ENCODE measurements at regions not wholly inside any gene's neighbourhood (a gene's known extent, or its start where the extent isn't known, plus 50 kb on each side); places are given as distances from the start of the nearest gene placed in this dataset.

DNA sequence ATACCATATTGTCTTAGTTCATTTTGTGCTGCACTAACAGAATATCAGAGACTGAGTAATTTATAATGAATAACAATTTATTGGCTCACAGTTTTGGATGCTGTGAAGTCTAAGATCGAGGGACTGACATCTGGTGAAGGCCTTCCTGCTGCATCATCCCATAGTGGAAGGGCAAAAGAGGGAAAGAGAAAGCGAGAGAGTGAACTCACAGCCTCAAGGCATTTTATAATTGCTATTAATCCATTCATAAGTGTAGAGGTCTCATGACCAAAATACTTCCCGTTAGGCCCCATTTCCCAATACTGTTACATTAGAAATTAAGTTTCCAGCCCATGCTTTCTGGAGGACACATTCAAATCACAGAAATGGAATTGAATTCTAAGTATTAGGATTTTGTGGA lies 554.4 kb downstream of the TRAM1L1 start:
- ATAC-seq (no peak), DNase-seq (no peak)
- Histone ChIP-seq H3K9me3 (no peaks in the 10 kb centered on the region), H3K36me3 (no peaks in the 10 kb centered on the region), H3K27me3 (no peaks in the 10 kb centered on the region), H3K27ac (no peak overlapping the region), H3K4me1 (no peaks in the 10 kb centered on the region), H3K4me3 (no peak overlapping the region)
- TF ChIP-seq, protein P1, sequence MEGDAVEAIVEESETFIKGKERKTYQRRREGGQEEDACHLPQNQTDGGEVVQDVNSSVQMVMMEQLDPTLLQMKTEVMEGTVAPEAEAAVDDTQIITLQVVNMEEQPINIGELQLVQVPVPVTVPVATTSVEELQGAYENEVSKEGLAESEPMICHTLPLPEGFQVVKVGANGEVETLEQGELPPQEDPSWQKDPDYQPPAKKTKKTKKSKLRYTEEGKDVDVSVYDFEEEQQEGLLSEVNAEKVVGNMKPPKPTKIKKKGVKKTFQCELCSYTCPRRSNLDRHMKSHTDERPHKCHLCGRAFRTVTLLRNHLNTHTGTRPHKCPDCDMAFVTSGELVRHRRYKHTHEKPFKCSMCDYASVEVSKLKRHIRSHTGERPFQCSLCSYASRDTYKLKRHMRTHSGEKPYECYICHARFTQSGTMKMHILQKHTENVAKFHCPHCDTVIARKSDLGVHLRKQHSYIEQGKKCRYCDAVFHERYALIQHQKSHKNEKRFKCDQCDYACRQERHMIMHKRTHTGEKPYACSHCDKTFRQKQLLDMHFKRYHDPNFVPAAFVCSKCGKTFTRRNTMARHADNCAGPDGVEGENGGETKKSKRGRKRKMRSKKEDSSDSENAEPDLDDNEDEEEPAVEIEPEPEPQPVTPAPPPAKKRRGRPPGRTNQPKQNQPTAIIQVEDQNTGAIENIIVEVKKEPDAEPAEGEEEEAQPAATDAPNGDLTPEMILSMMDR (IDR thresholded peaks at IDR 0.05) = no peak
- intact Hi-C loops (cut with DNase I) = no loop called here

DNA sequence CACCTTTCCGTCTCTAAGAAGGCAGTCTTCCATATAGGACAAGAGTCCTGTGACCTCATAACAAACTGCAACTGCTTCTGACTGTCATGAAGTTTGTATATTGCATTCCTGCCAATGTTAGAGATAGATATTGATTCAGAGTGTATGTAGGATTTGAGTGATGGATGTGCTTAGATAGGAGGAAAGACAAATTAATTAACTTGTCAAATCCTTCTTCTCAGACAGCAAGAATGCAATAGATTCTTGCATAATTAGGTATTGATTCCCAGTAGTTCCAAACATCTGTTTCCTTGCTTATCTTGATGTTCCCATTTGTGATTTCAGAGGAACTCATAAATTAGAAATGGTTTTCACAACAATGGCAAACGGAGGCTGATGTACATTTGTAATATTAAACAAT lies 555.3 kb downstream of the TRAM1L1 start:
- H3K4me3 ChIP-seq = no peak overlapping the region
- ATAC-seq = no peak
- TF ChIP-seq, protein P1 (IDR thresholded peaks at IDR 0.05) = no peak
- no peaks in the 10 kb centered on the region for H3K36me3 ChIP-seq
- intact Hi-C loops (cut with DNase I) = no loop called here
- H3K27me3 ChIP-seq = no peaks in the 10 kb centered on the region
- DNase-seq = no peak
- no peaks in the 10 kb centered on the region for H3K9me3 ChIP-seq
- H3K27ac ChIP-seq = no peak overlapping the region
- no peaks in the 10 kb centered on the region for H3K4me1 ChIP-seq

DNA sequence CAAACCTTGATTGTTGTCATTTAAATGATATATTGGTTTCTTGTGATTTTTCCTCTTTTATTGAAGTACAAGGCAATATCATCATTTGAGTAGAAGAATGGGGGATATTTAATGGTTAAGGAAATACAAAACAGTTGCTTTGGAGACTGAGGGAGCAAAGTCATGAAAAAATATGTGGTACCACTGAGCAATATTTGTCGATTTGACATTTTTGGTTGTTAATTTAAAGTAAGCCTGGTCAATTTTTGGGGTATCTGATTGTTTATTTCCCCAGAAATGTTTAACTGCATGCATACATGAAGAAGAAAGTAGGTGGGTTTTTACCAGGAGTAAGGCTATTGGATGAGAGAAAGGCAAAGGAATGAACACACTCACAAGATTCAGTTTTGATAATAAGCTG lies 556.2 kb downstream of the TRAM1L1 start:
- ATAC-seq = no peak
- Histone ChIP-seq H3K9me3 (no peaks in the 10 kb centered on the region), H3K27ac (no peak overlapping the region), H3K4me3 (no peak overlapping the region), H3K4me1 (no peaks in the 10 kb centered on the region), H3K36me3 (no peaks in the 10 kb centered on the region), H3K27me3 (no peaks in the 10 kb centered on the region)
- DNase-seq = no peak
- TF ChIP-seq, protein P1 (IDR thresholded peaks at IDR 0.05) = no peak
- intact Hi-C loops (cut with DNase I) = no loop called here

DNA sequence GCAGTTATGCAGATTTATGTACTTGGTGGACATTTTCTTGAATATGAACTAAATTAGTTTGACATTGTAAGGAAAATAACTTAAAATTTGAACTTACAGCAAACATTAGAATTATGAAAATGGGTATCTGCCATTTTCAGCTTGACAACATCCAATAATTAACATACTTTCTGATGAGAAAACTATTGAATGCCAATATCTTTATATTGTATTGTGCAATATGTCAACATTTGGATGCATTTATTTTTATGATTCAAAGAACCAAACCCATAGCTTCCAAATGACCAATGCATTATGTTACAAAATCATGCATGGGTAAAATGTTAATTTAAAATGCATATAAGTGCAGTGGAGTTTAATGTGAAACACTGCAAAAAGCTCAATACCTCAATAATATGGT lies 562.5 kb downstream of the TRAM1L1 start:
- intact Hi-C loops (cut with DNase I) = no loop called here
- no peaks in the 10 kb centered on the region for H3K36me3 ChIP-seq
- DNase-seq (no peak), ATAC-seq (no peak)
- H3K4me3 ChIP-seq = no peak overlapping the region
- TF ChIP-seq, protein P1 (IDR thresholded peaks at IDR 0.05) = no peak
- H3K4me1 ChIP-seq = no peaks in the 10 kb centered on the region
- H3K27ac ChIP-seq = no peak overlapping the region
- H3K9me3 ChIP-seq = peaks cover 0 to 4% of the 10 kb centered on the region in 2 donors
- H3K27me3 ChIP-seq = no peaks in the 10 kb centered on the region

DNA sequence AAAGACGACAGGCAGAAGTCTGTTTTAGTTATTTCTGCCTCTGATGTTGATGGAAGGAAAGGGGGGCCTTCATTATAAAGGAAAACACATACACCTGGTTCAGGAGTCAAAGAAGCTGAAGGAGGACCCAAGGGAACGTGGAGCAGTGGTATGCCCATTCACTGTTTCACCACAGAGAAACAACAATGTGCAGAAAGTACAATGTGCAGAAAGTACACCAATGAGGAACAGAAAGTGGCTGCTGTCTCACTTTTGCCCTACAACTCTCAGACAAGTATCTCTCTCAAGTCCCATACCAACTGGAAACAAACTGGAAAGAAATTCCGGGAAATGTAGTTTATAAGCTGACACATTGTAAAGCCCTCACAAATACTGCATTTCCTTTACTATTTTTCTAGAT lies 564.5 kb downstream of the TRAM1L1 start:
- H3K27me3 ChIP-seq = no peaks in the 10 kb centered on the region
- H3K36me3 ChIP-seq = no peaks in the 10 kb centered on the region
- TF ChIP-seq, protein P1 (IDR thresholded peaks at IDR 0.05) = no peak
- intact Hi-C loops (cut with DNase I) = no loop called here
- H3K27ac ChIP-seq = no peak overlapping the region
- DNase-seq = no peak
- ATAC-seq = no peak
- no peak overlapping the region for H3K4me3 ChIP-seq
- peaks cover 0 to 13% of the 10 kb centered on the region in 2 donors for H3K9me3 ChIP-seq
- H3K4me1 ChIP-seq = no peaks in the 10 kb centered on the region

All from left lung (tissue), 4 donors.